Endothelial cell of umbilical vein (primary cell): ENCODE measurements at regions not wholly inside any gene's neighbourhood (a gene's known extent, or its start where the extent isn't known, plus 50 kb on each side); places are given as distances from the start of the nearest gene placed in this dataset.

Source experiments
- BruUV-seq: library from RNA; stranded (reverse); fragments of 400-500 nt; replicated peaks from 2 replicates; lab custom pipeline; 2021; lab: Mats Ljungman, UMichigan
- CTCF ChIA-PET: fragments of 300-600, 350-600 bp; sonication (Branson Sonifier 250); formaldehyde crosslinking; loops from one replicate; lab custom pipeline; 2021; ENCODE audit warnings: antibody characterized with exemption, inconsistent platforms; lab: Charles Lee
- POLR2A ChIA-PET: fragments of 300-600, 350-600 bp; sonication (Branson Sonifier 250); formaldehyde crosslinking; loops from one replicate; lab custom pipeline; 2021; ENCODE audit warnings: antibody characterized with exemption, inconsistent platforms; lab: Charles Lee
- DNase-seq: peaks from one replicate; pipeline ENCODE4 v3.0.0-alpha.2; 2011; ENCODE audit warnings: low read depth, low spot score
- FAIRE-seq: peaks from 2 replicates; lab custom pipeline; 2011; peaks lifted over from hg19 to GRCh38; lab: Jason Lieb, UNC
- H2AFZ ChIP-seq: 2 replicates; pipeline ENCODE4 v1.6.0; 2012; ENCODE audit warnings: low read depth, low read length, control low read depth, inconsistent platforms
- H3K27ac ChIP-seq: 2 replicates; pipeline ENCODE4 v1.5.1; 2011; ENCODE audit warnings: low read depth, mild to moderate bottlenecking, control low read depth, low read length, moderate library complexity; ENCODE audit not compliant: insufficient read depth
- H3K27me3 ChIP-seq, 2 experiments: 2 replicates each; pipeline versions ENCODE4 v1.6.0 to v1.6.1; 2011; ENCODE audit warnings: low read length in 2 of 2, mixed read lengths in 1 of 2; ENCODE audit not compliant: control insufficient read depth in 2 of 2, insufficient read depth in 2 of 2
- H3K36me3 ChIP-seq, 2 experiments: 2 replicates in 1 of 2; 3 replicates in 1 of 2; pipeline ENCODE4 v1.5.1; 2011; ENCODE audit warnings: low read length in 2 of 2, mild to moderate bottlenecking in 1 of 2, moderate library complexity in 1 of 2; ENCODE audit not compliant: control insufficient read depth in 2 of 2, insufficient read depth in 2 of 2; ENCODE audit errors: extremely low read depth in 1 of 2
- H3K4me1 ChIP-seq: 3 replicates; pipeline ENCODE4 v1.5.1; 2011; ENCODE audit warnings: mild to moderate bottlenecking, low read length; ENCODE audit not compliant: control insufficient read depth, insufficient read depth; ENCODE audit errors: extremely low read depth
- H3K4me2 ChIP-seq: 2 replicates; pipeline ENCODE4 v1.6.1; 2011; ENCODE audit warnings: low read length, control low read depth, mixed read lengths; ENCODE audit not compliant: insufficient read depth
- H3K4me3 ChIP-seq, 3 experiments: fragments of 200-600 bp in 1 of 3; sonication (generic), shearing (Covaris generic) in 1 of 3; replicated peaks in 1 of 3; 2 replicates each; pipeline ENCODE4 v1.5.1; 2011 to 2016; ENCODE audit warnings: control low read depth in 3 of 3, low read length in 3 of 3, mild to moderate bottlenecking in 2 of 3, inconsistent platforms in 1 of 3, low read depth in 1 of 3, moderate library complexity in 1 of 3; ENCODE audit not compliant: insufficient read depth in 1 of 3
- H3K79me2 ChIP-seq: 2 replicates; pipeline ENCODE4 v1.6.0; 2012; ENCODE audit warnings: low read length, inconsistent platforms; ENCODE audit not compliant: control insufficient read depth, insufficient read depth
- H3K9ac ChIP-seq: replicated peaks from 2 replicates; pipeline ENCODE3; 2011; ENCODE audit warnings: low read length, control low read depth; ENCODE audit not compliant: insufficient read depth; ENCODE audit errors: extremely low read depth
- H3K9me1 ChIP-seq: replicated peaks from 3 replicates; pipeline ENCODE4 v1.6.0; 2011; ENCODE audit warnings: mild to moderate bottlenecking, low read length; ENCODE audit not compliant: control insufficient read depth, insufficient read depth; ENCODE audit errors: extremely low read depth
- H3K9me3 ChIP-seq: replicated peaks from 2 replicates; pipeline ENCODE4 v1.5.1; 2012; ENCODE audit warnings: low read length, inconsistent platforms; ENCODE audit not compliant: control insufficient read depth, insufficient read depth
- H4K20me1 ChIP-seq: replicated peaks from 2 replicates; pipeline ENCODE3; 2011; ENCODE audit warnings: mild to moderate bottlenecking, low read length; ENCODE audit not compliant: control insufficient read depth, insufficient read depth; ENCODE audit errors: extremely low read depth
- EZH2 ChIP-seq: IDR thresholded peaks from 2 replicates; pipeline ENCODE4 v1.6.1; 2012; ENCODE audit warnings: borderline replicate concordance, low read depth, mild to moderate bottlenecking, moderate library complexity, low read length, inconsistent platforms; ENCODE audit not compliant: severe bottlenecking
- FOS ChIP-seq: IDR thresholded peaks from 2 replicates; pipeline ENCODE4 v1.6.1; 2011; ENCODE audit warnings: mild to moderate bottlenecking, low read length, moderate library complexity, borderline replicate concordance; ENCODE audit not compliant: insufficient read depth
- GATA2 ChIP-seq: IDR thresholded peaks from 2 replicates; pipeline ENCODE4 v1.7.0; 2011; ENCODE audit warnings: low read depth, mild to moderate bottlenecking, moderate library complexity, mixed read lengths, low read length; ENCODE audit not compliant: insufficient read length, insufficient read depth
- JUN ChIP-seq: IDR thresholded peaks from 2 replicates; pipeline ENCODE4 v1.6.1; 2011; ENCODE audit warnings: borderline replicate concordance, low read depth; ENCODE audit not compliant: insufficient read length, insufficient read depth
- MAX ChIP-seq: IDR thresholded peaks from 2 replicates; pipeline ENCODE4 v1.6.1; 2011; ENCODE audit not compliant: insufficient read depth, insufficient read length
- MYC ChIP-seq: IDR thresholded peaks from one replicate; pipeline ENCODE4 v1.6.1; 2011; ENCODE audit warnings: mild to moderate bottlenecking, low read depth, low read length
- POLR2A ChIP-seq: IDR thresholded peaks from 2 replicates; pipeline ENCODE4 v1.6.1; 2012; ENCODE audit warnings: low read depth, mild to moderate bottlenecking, control low read depth, low read length
- POLR2AphosphoS5 ChIP-seq: IDR thresholded peaks from 2 replicates; pipeline ENCODE4 v1.6.1; 2012; ENCODE audit warnings: low read depth, mild to moderate bottlenecking, control low read depth, low read length, moderate library complexity; ENCODE audit not compliant: insufficient read depth
- dilution Hi-C: fragments of 300-500 bp; cut with MboI; formaldehyde crosslinking; loops from one replicate; pipeline ENCODE4 v1.15.0; 2019; ENCODE audit warnings: low sequenced_read_pairs; ENCODE audit not compliant: extremely low pct_ligation_motif_present
- intact Hi-C: fragments of 100-400 bp; cut with micrococcal nuclease; formaldehyde crosslinking; loops from one replicate; pipeline ENCODE4 v1.10.0; 2022
- TF ChIP-seq, protein P1 (sequence below), 2 donors: IDR thresholded peaks; 1 replicate in 1 of 2; 2 replicates in 1 of 2; pipeline ENCODE4 v1.5.1; 2011; ENCODE audit warnings: low read length in 2 of 2, mild to moderate bottlenecking in 2 of 2, moderate library complexity in 2 of 2, control low read depth in 1 of 2, inconsistent platforms in 1 of 2, low read depth in 1 of 2; ENCODE audit not compliant: insufficient read depth in 1 of 2; ENCODE audit errors: extremely low read depth in 1 of 2

DNA sequence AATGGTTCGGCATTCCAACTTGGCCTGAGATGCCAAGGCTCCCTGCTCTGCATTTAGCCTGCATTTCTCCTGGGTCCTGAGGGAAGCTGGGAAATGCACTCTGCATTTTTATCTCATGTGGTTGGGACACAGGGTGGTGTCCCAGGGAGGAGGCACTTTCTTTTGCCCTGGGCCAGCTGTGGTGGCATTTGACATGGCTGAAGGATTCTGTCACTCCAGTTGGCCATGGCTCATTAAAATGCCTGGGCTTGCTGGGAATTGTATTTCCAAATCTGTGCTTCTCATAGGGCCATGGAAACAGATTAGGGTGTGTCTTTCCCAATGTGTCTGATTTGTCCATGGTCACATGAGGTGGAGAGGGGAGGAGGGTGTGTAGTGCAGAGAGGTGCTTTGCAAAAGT is 128.3 kb upstream of the RGMA start:
- ChIA-PET POLR2A (no interaction called here), CTCF (no interaction called here)
- no TSS peak for BruUV-seq
- dilution Hi-C loops (no loop called here), intact Hi-C loops (no loop called here)
- Histone ChIP-seq H3K9me3 (no peaks in the 10 kb centered on the region), H3K79me2 (no peaks in the 10 kb centered on the region), H4K20me1 (no peaks in the 10 kb centered on the region), H3K9me1 (no peaks in the 10 kb centered on the region), H3K4me3 (no peak overlapping the region), H3K4me1 (no peaks in the 10 kb centered on the region), H3K4me2 (no peak overlapping the region), H2AFZ (no peak overlapping the region), H3K36me3 (no peaks in the 10 kb centered on the region), H3K27ac (no peak overlapping the region), H3K9ac (no peak overlapping the region), H3K27me3 (no peaks in the 10 kb centered on the region)
- DNase-seq (no peak), FAIRE-seq (no peak)
- no peak for TF ChIP-seq MAX
- no peak for TF ChIP-seq MYC
- TF ChIP-seq, protein P1, sequence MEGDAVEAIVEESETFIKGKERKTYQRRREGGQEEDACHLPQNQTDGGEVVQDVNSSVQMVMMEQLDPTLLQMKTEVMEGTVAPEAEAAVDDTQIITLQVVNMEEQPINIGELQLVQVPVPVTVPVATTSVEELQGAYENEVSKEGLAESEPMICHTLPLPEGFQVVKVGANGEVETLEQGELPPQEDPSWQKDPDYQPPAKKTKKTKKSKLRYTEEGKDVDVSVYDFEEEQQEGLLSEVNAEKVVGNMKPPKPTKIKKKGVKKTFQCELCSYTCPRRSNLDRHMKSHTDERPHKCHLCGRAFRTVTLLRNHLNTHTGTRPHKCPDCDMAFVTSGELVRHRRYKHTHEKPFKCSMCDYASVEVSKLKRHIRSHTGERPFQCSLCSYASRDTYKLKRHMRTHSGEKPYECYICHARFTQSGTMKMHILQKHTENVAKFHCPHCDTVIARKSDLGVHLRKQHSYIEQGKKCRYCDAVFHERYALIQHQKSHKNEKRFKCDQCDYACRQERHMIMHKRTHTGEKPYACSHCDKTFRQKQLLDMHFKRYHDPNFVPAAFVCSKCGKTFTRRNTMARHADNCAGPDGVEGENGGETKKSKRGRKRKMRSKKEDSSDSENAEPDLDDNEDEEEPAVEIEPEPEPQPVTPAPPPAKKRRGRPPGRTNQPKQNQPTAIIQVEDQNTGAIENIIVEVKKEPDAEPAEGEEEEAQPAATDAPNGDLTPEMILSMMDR (IDR thresholded peaks at IDR 0.05; ENCODE audit: extremely low read depth in 1 of 2, insufficient read depth in 1 of 2, low read depth in 1 of 2, low read length in 2 of 2): no peak
- no peak for TF ChIP-seq FOS
- TF ChIP-seq JUN: no peak
- TF ChIP-seq POLR2AphosphoS5: no peak
- no peak for TF ChIP-seq EZH2
- TF ChIP-seq GATA2: no peak
- TF ChIP-seq POLR2A: no peak
